Left colon (tissue), 2 donors: ENCODE measurements at regions not wholly inside any gene's neighbourhood (a gene's known extent, or its start where the extent isn't known, plus 50 kb on each side); places are given as distances from the start of the nearest gene placed in this dataset.
"Not testable (repeated sequence)": the region's sequence is repeated elsewhere in the genome, so short reads cannot be mapped to it uniquely, and the experiment has no call there.

Experiments
- ATAC-seq: fragments of 200-7000 bp; cut with Tn5 transposase; one replicate; pipeline ENCODE4 v1.9.1; 2020; ENCODE audit warnings: mild to moderate bottlenecking, moderate library complexity
- DNase-seq, 2 donors: peaks; one replicate each; pipeline ENCODE4 v3.0.0-alpha.2; 2020
- intact Hi-C, 2 donors: fragments of 100-400 bp; cut with DNase I in 1 of 2; cut with micrococcal nuclease in 1 of 2; formaldehyde crosslinking; loops; one replicate each; pipeline versions ENCODE4 v1.11.2 to v1.14.0; 2022; cut with DNase I, micrococcal nuclease
- microRNA-seq, 2 donors: library from miRNA; unstranded; fragments of <30 nt; microRNA quantifications; one replicate each; pipeline versions ENCODE4 v1.1.0 to v1.2.0, GENCODE V29; 2020
- donor health status: DM: no; HTN: no; CAD: no.
- donor health status: DM: yes; HTN: yes; CAD: no.

DNA sequence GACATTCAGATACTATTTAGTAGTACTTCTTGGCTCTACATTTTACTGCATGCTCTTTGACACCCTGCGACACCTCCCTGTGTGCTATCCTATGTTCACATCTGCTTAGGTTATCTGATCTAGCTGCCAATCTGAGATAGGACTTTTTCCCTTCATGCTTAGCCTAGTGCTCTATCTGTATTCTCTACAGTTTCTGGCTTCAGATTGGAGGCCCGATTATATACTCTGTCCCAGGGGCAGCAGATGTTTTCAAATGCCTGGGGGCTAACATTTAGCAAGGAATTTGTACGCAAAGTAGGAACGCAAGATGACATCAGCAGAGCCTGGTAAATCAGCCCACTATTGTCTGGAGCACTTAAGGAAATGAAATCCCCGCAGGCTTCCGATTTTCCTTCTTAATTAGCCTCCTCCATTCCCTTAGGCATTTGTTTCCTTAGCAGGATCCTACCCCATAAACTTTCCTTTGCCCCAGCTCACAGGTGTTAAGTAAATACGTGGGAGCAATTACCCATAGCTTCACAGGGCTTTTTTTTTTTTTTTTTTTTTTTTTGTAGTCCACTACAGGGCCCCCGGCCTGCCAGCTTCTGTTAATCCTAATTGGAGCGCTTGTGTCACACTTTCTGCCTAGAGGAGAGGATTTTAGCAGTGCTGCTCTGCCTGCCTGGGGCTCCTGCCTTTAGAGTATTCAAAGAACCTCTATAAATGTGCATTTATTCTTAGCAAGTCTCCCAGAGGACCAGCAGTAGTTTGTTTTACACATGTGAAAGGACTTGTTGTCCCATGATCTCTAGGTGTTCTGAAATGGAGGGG is 61.1 kb upstream of the LPAR1 start:
- intact Hi-C loops, result no loop called here
- ATAC-seq, result peak; percentile 93
- DNase-seq, result no peak

DNA sequence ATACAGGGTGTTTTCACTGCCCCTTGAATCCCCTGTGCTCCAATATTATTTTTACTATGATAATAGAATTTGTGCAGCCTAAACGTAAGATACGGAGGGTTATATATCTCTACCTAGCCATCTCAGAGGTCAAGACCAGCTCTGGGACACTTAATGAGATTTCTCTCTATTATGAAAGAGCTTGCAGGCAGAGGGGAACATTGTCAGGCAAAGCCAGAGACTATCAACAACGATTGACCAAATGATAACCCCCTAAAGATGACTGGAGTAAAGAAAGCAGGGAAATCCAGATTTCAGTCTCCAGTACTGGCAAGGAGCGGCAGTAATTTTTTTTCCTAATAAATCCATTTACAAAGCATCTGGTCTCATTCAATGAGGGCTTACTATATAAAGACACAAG is 59.8 kb upstream of the LPAR1 start:
- intact Hi-C loops, result no loop called here
- ATAC-seq, result no peak
- DNase-seq, result no peak

DNA sequence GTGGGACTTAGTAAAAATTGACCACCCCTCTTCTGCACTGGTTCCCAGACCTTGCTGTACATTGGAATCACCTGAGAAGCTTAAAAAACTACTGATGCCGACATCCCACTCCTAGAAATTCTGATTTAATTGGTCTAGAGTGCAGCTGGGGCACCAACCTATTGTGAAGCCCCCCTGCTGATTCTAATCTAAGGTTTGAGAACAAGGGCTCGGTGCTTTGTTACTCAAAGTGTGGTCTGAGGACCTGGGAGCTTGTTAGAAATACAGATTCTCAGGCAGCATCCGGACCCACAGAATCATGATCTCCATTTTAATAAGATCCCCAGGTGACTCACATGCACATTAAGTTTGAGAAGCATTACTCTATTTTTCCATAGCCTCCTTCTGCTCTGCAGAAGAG is 57.8 kb upstream of the LPAR1 start:
- DNase-seq (no peak), ATAC-seq (no peak)
- intact Hi-C loops, result no loop called here

DNA sequence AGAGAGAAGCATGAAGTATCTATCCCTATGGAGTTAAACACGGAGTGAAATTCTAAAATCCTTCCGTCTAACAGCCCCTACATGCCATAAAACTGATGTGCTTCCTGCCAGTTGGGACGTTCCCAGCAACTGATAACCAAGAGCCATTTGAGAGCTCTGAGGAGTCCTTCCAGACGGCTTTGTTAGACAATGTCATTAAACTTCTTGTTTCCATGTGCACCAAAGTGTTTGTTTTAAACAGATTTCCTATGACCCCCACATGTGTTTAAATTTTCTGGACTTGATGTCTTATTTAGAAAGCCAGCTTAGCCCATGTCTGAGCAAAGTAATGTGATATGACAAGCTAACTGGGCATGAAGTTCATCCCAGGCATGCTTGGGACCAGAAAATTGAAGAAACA is 57.2 kb upstream of the LPAR1 start:
- ATAC-seq (no peak), DNase-seq (no peak)
- intact Hi-C loops, result no loop called here

DNA sequence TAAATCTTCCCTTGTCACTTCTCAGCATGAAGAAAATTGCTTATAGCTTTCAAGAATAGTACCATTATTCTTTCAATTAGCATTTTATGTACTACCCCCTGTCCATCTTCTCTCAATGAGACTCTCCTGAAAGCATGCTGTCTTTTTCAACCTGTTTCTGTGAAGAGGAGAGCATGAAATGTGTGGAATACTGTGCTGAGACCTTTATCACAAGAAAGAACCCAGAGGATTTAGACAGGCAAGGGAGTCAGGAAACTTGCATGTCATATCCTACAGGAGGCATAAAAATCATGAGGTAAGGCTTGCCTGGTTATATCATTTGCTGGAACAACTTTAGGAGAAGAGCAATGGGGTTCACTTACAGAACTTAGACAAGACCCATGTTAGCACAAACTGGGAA is 56.7 kb upstream of the LPAR1 start:
- intact Hi-C loops, result no loop called here
- DNase-seq (no peak), ATAC-seq (no peak)

DNA sequence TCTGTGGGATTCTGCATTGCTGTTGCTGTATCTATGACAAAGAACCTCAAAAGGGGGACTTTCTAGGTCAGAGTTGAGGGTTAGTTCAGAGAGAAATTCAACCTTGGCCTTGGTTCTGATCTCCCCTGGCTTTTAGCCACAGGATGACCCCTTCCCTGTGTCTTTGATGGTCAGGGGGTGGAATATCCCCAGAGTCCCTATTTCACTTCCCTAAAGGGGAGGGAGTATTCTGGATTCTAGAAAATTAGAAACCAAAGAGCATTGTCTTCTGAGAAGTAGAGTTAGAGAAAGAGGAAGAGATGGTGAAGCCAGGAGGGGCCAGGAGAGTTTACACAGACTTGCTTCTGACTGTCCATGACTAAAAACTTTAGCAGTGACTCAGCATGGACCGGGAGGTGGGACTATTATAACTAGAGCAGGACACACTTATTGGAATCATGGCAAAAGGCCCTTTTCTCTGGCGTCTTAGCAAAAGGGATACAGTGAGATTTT is 56.2 kb upstream of the LPAR1 start:
- peak in 1 of 2 donors; percentile 29 for DNase-seq
- ATAC-seq, result no peak
- intact Hi-C loops, result no loop called here

DNA sequence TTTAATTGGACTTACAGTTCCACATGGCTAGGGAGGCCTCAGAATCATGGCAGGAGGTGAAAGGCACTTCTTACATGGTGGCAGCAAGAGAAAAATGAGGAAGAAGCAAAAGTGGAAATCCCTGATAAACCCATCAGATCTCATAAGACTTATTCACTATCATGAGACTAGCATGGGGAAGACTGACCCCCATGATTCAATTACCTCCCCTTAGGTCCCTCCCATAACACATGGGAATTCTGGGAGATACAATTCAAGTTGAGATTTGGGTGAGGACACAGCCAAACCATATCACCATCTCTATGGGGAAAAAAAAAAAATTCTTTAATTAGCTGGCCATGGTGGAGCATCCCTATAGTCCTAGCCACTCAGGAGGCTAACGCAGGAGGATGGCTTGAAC is 53.9 kb upstream of the LPAR1 start:
- intact Hi-C loops, ATAC-seq, DNase-seq: not testable (repeated sequence)

Small RNA genes in the stretch of these regions (microRNA-seq; reads per million reads assigned to microRNA genes)
- gene MIR7702, result 0 reads per million in 2 donors
